ENCODE measurements at regions not wholly inside any gene's neighbourhood (a gene's known extent, or its start where the extent isn't known, plus 50 kb on each side); places are given as distances from the start of the nearest gene placed in this dataset.
A peak's percentile ranks its signal among the peaks of the same experiment; 100 is the strongest.

- Histone ChIP-seq H3K56ac (ENCODE audit: extremely low read depth, insufficient read depth, low read length) (no peak overlapping the region), H3K4me2 (ENCODE audit: low read depth, low read length) (no peak overlapping the region), H4K5ac (ENCODE audit: low read depth, low read length) (no peak overlapping the region), H4K91ac (ENCODE audit: insufficient read depth, low read depth, low read length) (no peak overlapping the region), H3K79me1 (ENCODE audit: low read depth in 1 of 2, low read length in 2 of 2) (no peaks in the 10 kb centered on the region), H2BK15ac (ENCODE audit: low read depth, low read length) (no peak overlapping the region), H3K9ac (ENCODE audit: low read depth, low read length) (no peak overlapping the region), H3K4me3 (ENCODE audit: insufficient read depth, low read depth, low read length) (no peak overlapping the region), H2AK9ac (replicated peaks; ENCODE audit: low read depth, low read length, poor library complexity) (no peak overlapping the region), H3K9me1 (ENCODE audit: insufficient read depth, low read length) (peaks cover 3% of the 10 kb centered on the region; the same call in 1 of the 2 replicates), H3K4me1 (ENCODE audit: control insufficient read depth, insufficient read depth, low read length) (no peaks in the 10 kb centered on the region), H3K9me3 (ENCODE audit: control insufficient read depth, insufficient read depth, low read length) (no peaks in the 10 kb centered on the region), H2AFZ (replicated peaks; ENCODE audit: low read length, poor library complexity) (no peak overlapping the region), H4K8ac (ENCODE audit: low read depth in 2 of 2, low read length in 2 of 2) (no peak overlapping the region), H2BK20ac (ENCODE audit: low read depth, low read length) (no peak overlapping the region), H2BK120ac (ENCODE audit: low read depth, low read length) (no peak overlapping the region), H3K27ac (ENCODE audit: insufficient read depth, low read length) (no peak overlapping the region), H4K20me1 (ENCODE audit: insufficient read depth, low read length) (no peaks in the 10 kb centered on the region), H3K4ac (ENCODE audit: low read depth, low read length) (no peak overlapping the region), H2AK5ac (ENCODE audit: low read depth, low read length) (no peak overlapping the region), H3K23ac (ENCODE audit: low read depth, low read length) (no peak overlapping the region), H3K18ac (ENCODE audit: low read depth, low read length) (no peak overlapping the region), H3K36me3 (ENCODE audit: control insufficient read depth, insufficient read depth, low read length) (no peaks in the 10 kb centered on the region), H2BK5ac (ENCODE audit: low read depth, low read length, poor library complexity, severe bottlenecking) (no peak overlapping the region), H3K14ac (replicated peaks; ENCODE audit: low read depth, low read length) (no peak overlapping the region), H3K27me3 (ENCODE audit: control insufficient read depth, insufficient read depth, low read length) (no peaks in the 10 kb centered on the region)
- dilution Hi-C loops (cut with HindIII; ENCODE audit: low sequenced_read_pairs, unreplicated experiment) (no loop called here), in situ Hi-C loops (cut with MboI; ENCODE audit: low sequenced_read_pairs) (no loop called here), intact Hi-C loops (cut with micrococcal nuclease) (no loop called here)
- DNase-seq (peak; percentile 15), ATAC-seq (ENCODE audit: low read depth) (no peak)
- TF ChIP-seq RCOR1 (IDR thresholded peaks at IDR 0.05; ENCODE audit: insufficient replicate concordance, low read length) (no peak), USF2 (IDR thresholded peaks at IDR 0.05; ENCODE audit: low read depth, low read length) (no peak), ELK1 (IDR thresholded peaks at IDR 0.05; ENCODE audit: borderline replicate concordance, low read depth, low read length) (no peak), NFE2L2 (IDR thresholded peaks at IDR 0.05; ENCODE audit: low read depth, low read length) (no peak), FOS (IDR thresholded peaks at IDR 0.05; ENCODE audit: low read depth, low read length) (no peak), BHLHE40 (IDR thresholded peaks at IDR 0.05; ENCODE audit: low read depth, low read length) (no peak), MAFK (IDR thresholded peaks at IDR 0.05; ENCODE audit: low read depth, low read length) (no peak), RFX5 (IDR thresholded peaks at IDR 0.05; ENCODE audit: low read depth, low read length) (no peak), CEBPB (IDR thresholded peaks at IDR 0.05; ENCODE audit: low read depth, low read length) (no peak), CTCF (conservative IDR thresholded peaks at IDR 0.05; ENCODE audit: low read depth, low read length) (no peak), SMC3 (IDR thresholded peaks at IDR 0.05; ENCODE audit: low read depth, low read length) (no peak), RAD21 (IDR thresholded peaks at IDR 0.05; ENCODE audit: low read length) (no peak)
- 80% methylated on average over 1 of the region's 3 CpGs; no CpG with 5 or more reads in 1 of the 2 experiments for WGBS, 2 experiments (ENCODE audit: extremely low coverage in 2 of 2, insufficient read length in 1 of 2)
- BruUV-seq (replicated peaks) = no TSS peak
- CTCF ChIA-PET = no interaction called here
- POLR2A ChIA-PET (ENCODE audit: unreplicated experiment) = no interaction called here
These were observed 277.9 kb downstream of the TRIML1 start for GRCh38 chr4:188417181-188417580.

Data from IMR-90 (cell line).